Fibroblast of upper back skin (primary cell): ENCODE measurements at regions not wholly inside any gene's neighbourhood (a gene's known extent, or its start where the extent isn't known, plus 50 kb on each side); places are given as distances from the start of the nearest gene placed in this dataset.
A peak's percentile ranks its signal among the peaks of the same experiment; 100 is the strongest.
"Not testable (repeated sequence)": the region's sequence is repeated elsewhere in the genome, so short reads cannot be mapped to it uniquely, and the experiment has no call there.

Experiments
- DNase-seq: peaks from one replicate; pipeline ENCODE4 v3.0.0-alpha.2; 2013

GRCh38 chr9:62877987-62878386 is 1688.2 kb downstream of the SPATA31A7 start:
- DNase-seq, result not testable (repeated sequence)

- DNase-seq, result not testable (repeated sequence)
Observed at GRCh38 chr9:62880453-62880852, 1690.6 kb downstream of the SPATA31A7 start.

- not testable (repeated sequence) for DNase-seq
Observed at GRCh38 chr9:62880971-62881370, 1691.1 kb downstream of the SPATA31A7 start.

- not testable (repeated sequence) for DNase-seq
Observed at GRCh38 chr9:62881811-62882210, 1692.0 kb downstream of the SPATA31A7 start.

GRCh38 chr9:62882717-62883116 is 1692.9 kb downstream of the SPATA31A7 start:
- DNase-seq, result not testable (repeated sequence)

GRCh38 chr9:62896692-62897091 is 1706.9 kb downstream of the SPATA31A7 start:
- DNase-seq, result not testable (repeated sequence)

- DNase-seq, result peak; percentile 14
Observed at GRCh38 chr9:62897411-62898225, 1707.8 kb downstream of the SPATA31A7 start.

GRCh38 chr9:62899666-62900065 is 1709.8 kb downstream of the SPATA31A7 start:
- not testable (repeated sequence) for DNase-seq

- not testable (repeated sequence) for DNase-seq
Observed at GRCh38 chr9:62904061-62904460, 1714.2 kb downstream of the SPATA31A7 start.

GRCh38 chr9:62905722-62906121 is 1715.9 kb downstream of the SPATA31A7 start:
- DNase-seq, result not testable (repeated sequence)

GRCh38 chr9:62907866-62908265 is 1718.0 kb downstream of the SPATA31A7 start:
- not testable (repeated sequence) for DNase-seq

- not testable (repeated sequence) for DNase-seq
Observed at GRCh38 chr9:62908271-62908670, 1718.4 kb downstream of the SPATA31A7 start.

GRCh38 chr9:62909447-62909846 is 1719.6 kb downstream of the SPATA31A7 start:
- not testable (repeated sequence) for DNase-seq

- DNase-seq, result not testable (repeated sequence)
Observed at GRCh38 chr9:62912278-62912677, 1722.4 kb downstream of the SPATA31A7 start.

GRCh38 chr9:62915168-62915567 is 1725.3 kb downstream of the SPATA31A7 start:
- not testable (repeated sequence) for DNase-seq

- not testable (repeated sequence) for DNase-seq
Observed at GRCh38 chr9:62915661-62916060, 1725.8 kb downstream of the SPATA31A7 start.

- DNase-seq, result not testable (repeated sequence)
Observed at GRCh38 chr9:62918648-62919385, 1729.0 kb downstream of the SPATA31A7 start.

GRCh38 chr9:62931484-62931883 is 1741.6 kb downstream of the SPATA31A7 start:
- not testable (repeated sequence) for DNase-seq

GRCh38 chr9:62952840-62953239 is 1763.0 kb downstream of the SPATA31A7 start:
- not testable (repeated sequence) for DNase-seq
